Neuronal stem cell (in vitro differentiated cells): ENCODE measurements at regions not wholly inside any gene's neighbourhood (a gene's known extent, or its start where the extent isn't known, plus 50 kb on each side); places are given as distances from the start of the nearest gene placed in this dataset.

Source experiments
- DNase-seq: peaks from one replicate; pipeline ENCODE4 v3.0.0-alpha.2; 2013; ENCODE audit warnings: low spot score
- H2AFZ ChIP-seq: one replicate; pipeline ENCODE4 v1.6.1; 2013; ENCODE audit warnings: mild to moderate bottlenecking, low read length, inconsistent platforms
- H2AK5ac ChIP-seq: 2 replicates; pipeline ENCODE4 v1.6.1; 2013; ENCODE audit warnings: low read depth, mild to moderate bottlenecking, inconsistent platforms, low read length, moderate library complexity, mixed read lengths
- H2BK120ac ChIP-seq: 2 replicates; pipeline ENCODE4 v1.6.1; 2013; ENCODE audit warnings: low read depth, mild to moderate bottlenecking, inconsistent platforms, low read length, moderate library complexity, mixed read lengths
- H2BK12ac ChIP-seq: one replicate; pipeline ENCODE4 v1.6.1; 2013; ENCODE audit warnings: low read length, inconsistent platforms
- H2BK15ac ChIP-seq: 2 replicates; pipeline ENCODE4 v1.6.1; 2013; ENCODE audit warnings: mild to moderate bottlenecking, low read length, inconsistent platforms, mixed read lengths
- H2BK5ac ChIP-seq: one replicate; pipeline ENCODE4 v1.6.1; 2013; ENCODE audit warnings: inconsistent platforms, mild to moderate bottlenecking, low read length, moderate library complexity
- H3K14ac ChIP-seq: one replicate; pipeline ENCODE4 v1.6.1; 2013; ENCODE audit warnings: low read length, inconsistent platforms
- H3K18ac ChIP-seq: 2 replicates; pipeline ENCODE4 v1.6.1; 2013; ENCODE audit warnings: low read length, inconsistent platforms
- H3K23ac ChIP-seq: 2 replicates; pipeline ENCODE4 v1.6.1; 2013; ENCODE audit warnings: low read depth, mild to moderate bottlenecking, mixed read lengths, low read length, inconsistent platforms; ENCODE audit not compliant: poor library complexity
- H3K27ac ChIP-seq: replicated peaks from 3 replicates; pipeline ENCODE4 v1.5.1; 2013; ENCODE audit warnings: low read length, inconsistent platforms
- H3K27me3 ChIP-seq, 3 experiments: 2 replicates each; pipeline ENCODE4 v1.6.1; 2013; ENCODE audit warnings: low read length in 3 of 3, mild to moderate bottlenecking in 2 of 3, inconsistent platforms in 1 of 3, low read depth in 1 of 3, mixed read lengths in 1 of 3, moderate library complexity in 1 of 3; ENCODE audit not compliant: control insufficient read depth in 3 of 3, insufficient read depth in 3 of 3
- H3K36me3 ChIP-seq, 2 donors: replicated peaks in 1 of 2; 2 replicates each; pipeline ENCODE4 v1.6.1; 2013; ENCODE audit warnings: low read length in 2 of 2; ENCODE audit not compliant: control insufficient read depth in 2 of 2, insufficient read depth in 2 of 2
- H3K4ac ChIP-seq: 2 replicates; pipeline ENCODE4 v1.6.1; 2013; ENCODE audit warnings: inconsistent platforms, mild to moderate bottlenecking, low read length, moderate library complexity
- H3K4me1 ChIP-seq, 2 donors: 1 replicate in 1 of 2; 2 replicates in 1 of 2; pipeline ENCODE4 v1.6.1; 2013; ENCODE audit warnings: low read length in 2 of 2, low read depth in 1 of 2; ENCODE audit not compliant: control insufficient read depth in 2 of 2, insufficient read depth in 1 of 2
- H3K4me2 ChIP-seq: one replicate; pipeline ENCODE4 v1.6.1; 2013; ENCODE audit warnings: mild to moderate bottlenecking, low read length, inconsistent platforms; ENCODE audit not compliant: insufficient read depth, poor library complexity, severe bottlenecking
- H3K4me3 ChIP-seq, 2 donors: 2 replicates each; pipeline ENCODE4 v1.5.1; 2013; ENCODE audit warnings: low read length in 2 of 2, mild to moderate bottlenecking in 2 of 2, inconsistent platforms in 1 of 2, moderate library complexity in 1 of 2
- H3K79me1 ChIP-seq: one replicate; pipeline ENCODE4 v1.6.1; 2013; ENCODE audit warnings: low read depth, mild to moderate bottlenecking, inconsistent platforms, low read length, moderate library complexity
- H3K9ac ChIP-seq: one replicate; pipeline ENCODE4 v1.6.1; 2013; ENCODE audit warnings: mild to moderate bottlenecking, low read depth, low read length, inconsistent platforms; ENCODE audit not compliant: poor library complexity
- H3K9me3 ChIP-seq, 2 donors: replicated peaks in 1 of 2; 2 replicates each; pipeline versions ENCODE3 to v1.6.1; 2013; ENCODE audit warnings: low read length in 2 of 2, mild to moderate bottlenecking in 2 of 2, inconsistent platforms in 1 of 2, low read depth in 1 of 2, mixed read lengths in 1 of 2, moderate library complexity in 1 of 2; ENCODE audit not compliant: control insufficient read depth in 2 of 2, insufficient read depth in 1 of 2
- H4K8ac ChIP-seq: one replicate; pipeline ENCODE4 v1.6.1; 2013; ENCODE audit warnings: low read depth, mild to moderate bottlenecking, inconsistent platforms, low read length, moderate library complexity
- H4K91ac ChIP-seq: one replicate; pipeline ENCODE4 v1.6.1; 2013; ENCODE audit warnings: low read length, low read depth, mild to moderate bottlenecking, inconsistent platforms; ENCODE audit not compliant: poor library complexity
- WGBS, 2 donors: extraction: QIAGEN DNeasy Blood & Tissue Kit; methylation state at CpG; one replicate each; pipeline ENCODE4 v1.1.7; 2013; ENCODE audit warnings: missing lambda C conversion rate in 2 of 2, mixed read lengths in 1 of 2; ENCODE audit not compliant: insufficient read length in 2 of 2, insufficient replicate concordance in 1 of 2; ENCODE audit errors: extremely low coverage in 2 of 2; 5-methylcytosine and 5-hydroxymethylcytosine counted together

DNA sequence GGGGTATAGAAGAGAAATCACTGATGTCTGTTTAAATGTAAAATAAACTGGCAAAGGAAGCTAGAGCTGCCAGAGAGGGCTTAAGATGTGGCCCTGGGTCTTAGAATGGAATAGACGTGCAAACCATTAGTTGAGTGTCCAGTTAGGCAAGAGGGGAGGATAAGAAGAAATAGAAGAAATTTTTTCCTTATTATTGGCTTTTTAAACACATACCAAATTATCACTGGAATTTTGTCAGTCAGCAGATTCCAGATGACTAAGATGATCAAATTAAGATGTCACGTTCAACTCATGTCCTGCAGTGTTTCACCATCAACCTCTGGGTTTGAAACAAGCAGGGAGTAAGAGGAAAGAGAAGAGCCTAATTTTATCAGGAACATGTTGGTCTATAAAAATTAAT, 71.6 kb upstream of the C1orf21 start:
- no peak overlapping the region for H3K23ac ChIP-seq
- H2BK5ac ChIP-seq, result no peak overlapping the region
- H2BK120ac ChIP-seq, result no peak overlapping the region
- DNase-seq, result no peak
- no peak overlapping the region for H4K91ac ChIP-seq
- no peak overlapping the region for H3K18ac ChIP-seq
- H3K27ac ChIP-seq, result no peak overlapping the region
- H3K4me2 ChIP-seq, result no peak overlapping the region
- no peak overlapping the region for H4K8ac ChIP-seq
- H2AK5ac ChIP-seq, result no peak overlapping the region
- H3K79me1 ChIP-seq, result no peaks in the 10 kb centered on the region
- no peak overlapping the region for H2BK15ac ChIP-seq
- no peak overlapping the region for H2AFZ ChIP-seq
- H3K4ac ChIP-seq, result no peak overlapping the region
- H3K4me1 ChIP-seq, result no peaks in the 10 kb centered on the region
- H2BK12ac ChIP-seq, result no peak overlapping the region
- H3K36me3 ChIP-seq, result no peaks in the 10 kb centered on the region
- H3K27me3 ChIP-seq, result peaks cover 0 to 15% (median 0%) of the 10 kb centered on the region in 3 experiments
- no peak overlapping the region for H3K9ac ChIP-seq
- no CpG with 5 or more reads among the region's 2 CpGs for whole genome bisulfite sequencing, 2 donors
- H3K4me3 ChIP-seq, result no peak overlapping the region
- H3K9me3 ChIP-seq, result no peaks in the 10 kb centered on the region
- H3K14ac ChIP-seq, result no peak overlapping the region

DNA sequence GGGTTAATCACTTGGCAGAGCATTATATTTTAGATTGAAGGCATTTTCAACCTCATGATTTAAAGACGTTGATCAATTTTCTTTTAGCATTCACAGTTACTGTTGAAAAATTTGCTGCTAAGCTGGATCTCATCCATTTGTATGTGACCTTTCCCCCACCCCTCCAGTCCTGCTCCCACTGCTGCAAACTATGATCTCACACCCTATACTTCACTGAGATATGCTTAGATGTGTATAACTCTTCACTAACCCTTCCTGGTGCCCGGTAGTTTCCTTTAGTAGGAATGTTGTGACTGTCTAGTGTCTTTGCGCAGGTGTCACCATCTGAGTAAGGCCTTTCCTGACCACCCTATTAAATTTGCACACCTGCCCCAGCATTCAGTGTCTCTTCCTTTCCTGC, 67.0 kb upstream of the C1orf21 start:
- no CpG with 5 or more reads among the region's 3 CpGs for WGBS, 2 donors
- H3K23ac ChIP-seq, result no peak overlapping the region
- H3K27ac ChIP-seq, result no peak overlapping the region
- H2BK120ac ChIP-seq, result no peak overlapping the region
- H3K4me1 ChIP-seq, result peaks cover 3 to 6% of the 10 kb centered on the region in 2 donors
- no peaks in the 10 kb centered on the region for H3K9me3 ChIP-seq
- H3K14ac ChIP-seq, result no peak overlapping the region
- no peak overlapping the region for H3K4me3 ChIP-seq
- no peak overlapping the region for H3K9ac ChIP-seq
- H4K91ac ChIP-seq, result no peak overlapping the region
- no peak overlapping the region for H2AK5ac ChIP-seq
- no peak overlapping the region for H3K4me2 ChIP-seq
- H3K18ac ChIP-seq, result no peak overlapping the region
- H2BK12ac ChIP-seq, result no peak overlapping the region
- DNase-seq, result no peak
- no peaks in the 10 kb centered on the region for H3K36me3 ChIP-seq
- no peak overlapping the region for H3K4ac ChIP-seq
- peaks cover 0 to 7% (median 0%) of the 10 kb centered on the region in 3 experiments for H3K27me3 ChIP-seq
- H2AFZ ChIP-seq, result no peak overlapping the region
- no peak overlapping the region for H2BK15ac ChIP-seq
- H2BK5ac ChIP-seq, result no peak overlapping the region
- H3K79me1 ChIP-seq, result no peaks in the 10 kb centered on the region
- H4K8ac ChIP-seq, result no peak overlapping the region

DNA sequence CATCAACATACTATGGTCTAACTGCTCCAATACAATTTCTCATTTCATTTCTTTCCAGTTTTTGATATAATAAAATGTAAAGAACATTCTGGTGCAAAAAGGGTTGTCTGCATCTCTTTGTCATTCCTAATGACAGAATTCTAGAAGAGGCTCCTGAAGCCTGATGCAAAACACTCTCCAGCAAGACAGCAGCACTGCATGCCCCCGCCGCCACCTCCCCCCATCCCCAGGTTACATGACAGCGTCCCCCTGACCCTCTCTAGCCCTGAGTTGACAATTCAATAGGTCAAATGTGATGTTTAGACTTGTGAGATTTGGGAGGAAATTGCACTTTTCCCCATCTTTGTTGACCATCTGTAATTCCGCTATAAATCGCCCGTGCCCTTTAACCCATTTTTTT, 64.6 kb upstream of the C1orf21 start:
- H2AFZ ChIP-seq, result no peak overlapping the region
- H3K9ac ChIP-seq, result no peak overlapping the region
- no peak for DNase-seq
- H2BK15ac ChIP-seq, result no peak overlapping the region
- H3K18ac ChIP-seq, result no peak overlapping the region
- H3K27me3 ChIP-seq, result peaks cover 0 to 4% (median 0%) of the 10 kb centered on the region in 3 experiments
- H2BK5ac ChIP-seq, result no peak overlapping the region
- WGBS, 2 donors, result no CpG with 5 or more reads among the region's 6 CpGs
- H3K9me3 ChIP-seq, result no peaks in the 10 kb centered on the region
- H4K91ac ChIP-seq, result no peak overlapping the region
- no peak overlapping the region for H2BK12ac ChIP-seq
- H2AK5ac ChIP-seq, result no peak overlapping the region
- H3K4me3 ChIP-seq, result no peak overlapping the region
- H2BK120ac ChIP-seq, result no peak overlapping the region
- H3K4ac ChIP-seq, result no peak overlapping the region
- peaks cover 3 to 6% of the 10 kb centered on the region in 2 donors for H3K4me1 ChIP-seq
- no peak overlapping the region for H4K8ac ChIP-seq
- H3K27ac ChIP-seq, result no peak overlapping the region
- H3K4me2 ChIP-seq, result no peak overlapping the region
- H3K23ac ChIP-seq, result no peak overlapping the region
- no peak overlapping the region for H3K14ac ChIP-seq
- H3K36me3 ChIP-seq, result no peaks in the 10 kb centered on the region
- no peaks in the 10 kb centered on the region for H3K79me1 ChIP-seq

DNA sequence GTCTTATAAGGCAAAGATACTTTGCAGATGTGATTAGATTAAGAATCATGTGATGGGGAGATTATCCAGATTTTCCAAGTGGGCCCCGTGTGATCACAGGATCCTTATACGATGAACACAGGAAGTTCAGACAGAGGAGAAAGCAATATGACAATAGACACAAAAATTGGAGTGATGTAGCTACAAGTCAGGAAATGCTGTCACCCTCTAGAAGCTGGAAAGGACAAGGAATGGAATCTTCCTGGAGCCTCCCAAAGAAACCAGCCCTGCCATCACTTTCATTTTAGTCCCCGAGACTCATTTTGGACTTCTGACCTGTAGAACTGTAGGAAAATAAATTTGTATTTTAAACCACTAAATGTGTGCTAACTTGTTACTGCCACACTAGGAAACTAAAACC, 61.9 kb upstream of the C1orf21 start:
- Histone ChIP-seq H2AFZ (no peak overlapping the region), H3K18ac (no peak overlapping the region), H3K27me3 (no peaks in the 10 kb centered on the region), H3K4me3 (no peak overlapping the region), H2AK5ac (no peak overlapping the region), H3K9ac (no peak overlapping the region), H3K4ac (no peak overlapping the region), H3K36me3 (no peaks in the 10 kb centered on the region), H3K23ac (no peak overlapping the region), H3K27ac (no peak overlapping the region), H4K91ac (no peak overlapping the region), H3K14ac (no peak overlapping the region), H2BK120ac (no peak overlapping the region), H3K9me3 (peaks cover 0 to 6% of the 10 kb centered on the region in 2 donors), H2BK12ac (no peak overlapping the region), H4K8ac (no peak overlapping the region), H2BK15ac (no peak overlapping the region), H3K4me2 (no peak overlapping the region), H3K79me1 (no peaks in the 10 kb centered on the region), H3K4me1 (peaks cover 3 to 6% of the 10 kb centered on the region in 2 donors), H2BK5ac (no peak overlapping the region)
- DNase-seq, result no peak
- WGBS, 2 donors, result no CpG with 5 or more reads among the region's 3 CpGs
